ENCODE measurements at regions not wholly inside any gene's neighbourhood (a gene's known extent, or its start where the extent isn't known, plus 50 kb on each side); places are given as distances from the start of the nearest gene placed in this dataset.

DNA sequence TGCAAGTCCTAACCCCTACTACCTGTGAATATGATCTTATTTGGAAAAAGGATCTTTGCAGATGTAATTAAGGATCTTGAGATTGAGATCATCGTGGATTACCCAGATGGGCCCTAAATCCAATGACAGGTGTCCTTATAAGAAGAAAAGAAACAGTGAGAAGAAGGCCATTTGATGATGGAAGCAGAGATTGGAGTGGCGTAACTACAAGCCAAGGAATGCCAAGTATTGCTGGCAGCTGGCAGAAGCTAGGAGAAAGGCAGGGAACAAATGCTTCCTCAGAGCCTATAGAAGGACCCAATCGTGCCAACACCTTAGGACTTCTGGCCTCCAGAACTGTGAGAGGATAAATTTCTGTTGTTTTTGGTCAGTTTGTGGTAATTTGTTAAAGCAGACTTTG, 70.1 kb upstream of the PALM2AKAP2 start:
- TF ChIP-seq, protein P1, sequence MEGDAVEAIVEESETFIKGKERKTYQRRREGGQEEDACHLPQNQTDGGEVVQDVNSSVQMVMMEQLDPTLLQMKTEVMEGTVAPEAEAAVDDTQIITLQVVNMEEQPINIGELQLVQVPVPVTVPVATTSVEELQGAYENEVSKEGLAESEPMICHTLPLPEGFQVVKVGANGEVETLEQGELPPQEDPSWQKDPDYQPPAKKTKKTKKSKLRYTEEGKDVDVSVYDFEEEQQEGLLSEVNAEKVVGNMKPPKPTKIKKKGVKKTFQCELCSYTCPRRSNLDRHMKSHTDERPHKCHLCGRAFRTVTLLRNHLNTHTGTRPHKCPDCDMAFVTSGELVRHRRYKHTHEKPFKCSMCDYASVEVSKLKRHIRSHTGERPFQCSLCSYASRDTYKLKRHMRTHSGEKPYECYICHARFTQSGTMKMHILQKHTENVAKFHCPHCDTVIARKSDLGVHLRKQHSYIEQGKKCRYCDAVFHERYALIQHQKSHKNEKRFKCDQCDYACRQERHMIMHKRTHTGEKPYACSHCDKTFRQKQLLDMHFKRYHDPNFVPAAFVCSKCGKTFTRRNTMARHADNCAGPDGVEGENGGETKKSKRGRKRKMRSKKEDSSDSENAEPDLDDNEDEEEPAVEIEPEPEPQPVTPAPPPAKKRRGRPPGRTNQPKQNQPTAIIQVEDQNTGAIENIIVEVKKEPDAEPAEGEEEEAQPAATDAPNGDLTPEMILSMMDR (IDR thresholded peaks at IDR 0.05; ENCODE audit: control insufficient read depth, extremely low read depth, insufficient read depth), result no peak
- DNase-seq (ENCODE audit: low read depth), result no peak
- H3K4me3 ChIP-seq (ENCODE audit: low read depth, low read length), result no peak overlapping the region

DNA sequence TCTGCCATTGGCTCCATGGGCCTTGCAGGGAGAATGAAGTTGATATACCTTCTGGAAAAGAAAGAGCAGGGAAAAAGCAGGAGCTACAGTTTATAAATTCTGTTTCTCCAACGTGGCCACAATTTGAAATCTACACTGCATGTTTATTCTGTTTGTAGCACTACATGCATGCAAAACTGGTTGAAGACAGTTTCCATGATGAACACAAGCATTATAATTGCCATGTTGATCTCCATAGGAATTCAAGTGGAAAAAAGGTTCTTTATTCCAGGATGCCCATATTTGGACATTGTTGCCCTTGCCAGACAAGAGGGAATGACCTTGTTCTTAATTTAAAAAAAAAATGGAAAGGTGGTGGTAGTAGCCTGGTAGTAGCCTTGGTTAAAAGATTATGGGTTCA, 69.2 kb upstream of the PALM2AKAP2 start:
- TF ChIP-seq, protein P1 (IDR thresholded peaks at IDR 0.05; ENCODE audit: control insufficient read depth, extremely low read depth, insufficient read depth), result no peak
- no peak for DNase-seq (ENCODE audit: low read depth)
- no peak overlapping the region for H3K4me3 ChIP-seq (ENCODE audit: low read depth, low read length)

DNA sequence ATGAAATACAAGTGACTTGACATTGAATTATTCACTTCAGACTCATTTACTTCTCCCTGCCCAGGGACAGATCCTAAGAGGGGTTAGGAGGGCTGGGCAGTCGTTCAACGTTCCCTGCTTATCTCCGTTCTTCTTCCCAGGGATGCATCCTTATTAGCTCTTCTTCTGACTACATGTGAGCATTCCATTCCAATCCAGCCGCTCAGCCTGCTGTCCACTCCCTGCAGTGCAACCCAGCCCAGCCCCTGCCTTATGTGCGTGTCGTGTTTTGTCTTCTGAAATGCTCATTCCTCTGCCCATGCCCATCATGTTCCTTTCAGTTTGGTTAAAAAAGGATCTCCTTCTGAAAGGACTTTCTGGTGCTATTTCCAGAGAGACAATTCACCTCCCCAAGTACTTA, 64.7 kb upstream of the PALM2AKAP2 start:
- H3K4me3 ChIP-seq (ENCODE audit: low read depth, low read length), result no peak overlapping the region
- TF ChIP-seq, protein P1 (IDR thresholded peaks at IDR 0.05; ENCODE audit: control insufficient read depth, extremely low read depth, insufficient read depth), result no peak
- no peak for DNase-seq (ENCODE audit: low read depth)

DNA sequence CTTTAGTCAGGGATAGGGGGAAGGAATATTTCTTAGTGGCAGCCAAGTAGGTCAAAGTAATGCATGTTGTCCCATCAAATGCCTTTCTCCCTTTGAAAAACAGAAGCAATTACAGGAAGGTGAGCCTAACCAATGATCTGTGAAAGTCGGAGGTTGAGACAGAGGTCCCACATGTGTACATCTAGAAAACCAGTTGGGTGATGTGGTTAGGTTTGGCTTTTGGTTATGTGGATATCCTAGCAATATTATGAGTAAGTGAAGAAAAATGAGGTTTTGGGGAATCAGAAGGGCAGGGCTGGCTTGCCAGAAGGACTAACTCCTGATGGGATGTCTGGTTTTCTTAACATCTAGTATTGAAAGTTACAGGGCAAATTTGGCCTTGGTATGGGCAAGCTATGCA, 63.4 kb upstream of the PALM2AKAP2 start:
- H3K4me3 ChIP-seq (ENCODE audit: low read depth, low read length), result no peak overlapping the region
- DNase-seq (ENCODE audit: low read depth), result no peak
- TF ChIP-seq, protein P1 (IDR thresholded peaks at IDR 0.05; ENCODE audit: control insufficient read depth, extremely low read depth, insufficient read depth), result no peak

DNA sequence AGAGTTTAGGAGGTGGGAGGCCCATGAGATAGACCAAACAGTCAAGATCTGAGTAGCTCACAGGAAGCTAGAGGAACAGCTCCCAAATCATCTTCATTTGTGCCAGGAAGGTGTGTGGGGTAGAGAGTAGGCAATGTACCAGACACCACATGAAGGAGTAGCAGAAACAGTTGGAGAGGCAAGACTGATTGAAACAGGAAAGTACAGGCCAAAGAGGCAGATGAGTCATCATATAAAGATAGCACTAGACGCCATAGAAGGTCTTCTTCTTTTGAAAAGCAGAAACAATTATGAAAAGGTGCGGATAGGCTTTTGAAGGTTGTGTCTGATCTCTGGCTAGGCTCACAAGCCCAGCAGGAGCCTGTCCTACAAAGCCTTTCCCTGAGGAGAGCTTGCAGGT, 62.7 kb upstream of the PALM2AKAP2 start:
- H3K4me3 ChIP-seq (ENCODE audit: low read depth, low read length), result no peak overlapping the region
- TF ChIP-seq, protein P1 (IDR thresholded peaks at IDR 0.05; ENCODE audit: control insufficient read depth, extremely low read depth, insufficient read depth), result no peak
- no peak for DNase-seq (ENCODE audit: low read depth)

DNA sequence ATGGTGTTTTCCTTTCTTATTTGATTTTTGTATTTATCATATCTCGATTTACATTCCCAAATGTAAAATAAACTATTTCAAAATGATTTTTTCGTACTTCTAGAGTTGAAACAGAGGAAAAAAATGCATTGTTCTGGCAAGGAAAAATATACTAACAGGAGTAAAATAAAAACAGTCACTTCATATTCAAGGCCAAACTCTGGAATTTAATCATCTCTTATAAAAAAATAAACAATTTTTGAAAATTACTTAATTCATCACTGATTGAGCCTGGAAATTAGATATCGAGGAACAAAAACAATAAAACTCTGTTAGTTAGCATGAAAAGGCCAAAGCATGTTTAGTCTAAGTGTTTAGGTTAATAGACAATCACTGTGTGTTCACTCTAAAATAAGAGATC, 61.1 kb upstream of the PALM2AKAP2 start:
- no peak overlapping the region for H3K4me3 ChIP-seq (ENCODE audit: low read depth, low read length)
- DNase-seq (ENCODE audit: low read depth), result no peak
- TF ChIP-seq, protein P1 (IDR thresholded peaks at IDR 0.05; ENCODE audit: control insufficient read depth, extremely low read depth, insufficient read depth), result no peak

DNA sequence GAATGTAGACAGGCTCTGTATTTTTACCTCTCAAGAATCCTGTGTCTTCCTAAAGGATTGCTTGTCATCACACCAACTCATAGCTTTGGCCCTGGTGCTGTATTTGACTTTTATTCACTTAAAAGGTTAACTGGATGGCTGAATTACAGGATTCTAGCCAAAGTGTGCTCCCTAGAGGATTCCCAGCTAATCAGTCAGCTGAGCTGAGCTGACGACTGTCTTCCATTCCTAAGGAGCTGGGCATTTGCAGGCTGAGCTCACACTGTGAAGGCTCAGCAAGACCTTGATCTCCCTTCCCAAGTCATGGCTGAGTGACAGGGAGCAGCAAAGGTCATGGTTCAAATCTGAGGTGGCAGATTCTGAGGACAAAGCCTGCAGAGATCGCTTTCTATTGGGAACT, 59.0 kb upstream of the PALM2AKAP2 start:
- TF ChIP-seq, protein P1 (IDR thresholded peaks at IDR 0.05; ENCODE audit: control insufficient read depth, extremely low read depth, insufficient read depth), result no peak
- no peak for DNase-seq (ENCODE audit: low read depth)

More for the DNA sequence above, 59.0 kb upstream of the PALM2AKAP2 start:
- H3K4me3 ChIP-seq (ENCODE audit: low read depth, low read length), result no peak overlapping the region

Measured in LNCaP clone FGC (cell line).